ENCODE measurements at regions not wholly inside any gene's neighbourhood (a gene's known extent, or its start where the extent isn't known, plus 50 kb on each side); places are given as distances from the start of the nearest gene placed in this dataset.
"Not testable (repeated sequence)": the region's sequence is repeated elsewhere in the genome, so short reads cannot be mapped to it uniquely, and the experiment has no call there.

DNA sequence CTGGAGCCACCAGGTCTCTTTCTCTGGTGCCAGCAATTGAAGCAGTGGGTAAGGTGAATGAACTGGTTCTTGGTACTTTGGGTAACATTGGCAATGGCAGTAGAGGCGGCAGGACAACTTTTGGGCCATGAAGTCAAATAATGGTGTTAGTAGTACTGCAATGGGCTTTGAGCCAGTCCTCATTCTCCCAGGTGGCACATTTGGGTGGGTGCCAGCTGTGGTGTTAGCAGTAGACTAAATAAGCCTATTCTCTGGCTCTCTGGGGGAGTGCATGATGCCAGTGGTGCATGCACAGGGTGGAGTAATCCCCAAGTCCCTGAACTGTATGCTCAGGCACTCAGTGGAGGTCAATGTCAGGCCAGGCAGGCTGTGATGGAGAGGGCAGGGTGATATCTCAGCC is 120.2 kb upstream of the LRRTM4 start:
- CTCF ChIA-PET: no interaction called here
- Mint-ChIP-seq H3K36me3 (ENCODE audit: low read depth) (no peaks in the 10 kb centered on the region), H3K27ac (no peak overlapping the region), H3K9me3 (ENCODE audit: insufficient read depth) (peaks cover 26% of the 10 kb centered on the region), H3K4me1 (ENCODE audit: low read depth) (no peaks in the 10 kb centered on the region), H3K4me3 (no peak overlapping the region), H3K27me3 (ENCODE audit: low read depth) (no peaks in the 10 kb centered on the region)
- DNase-seq: no peak
- POLR2A ChIA-PET: no interaction called here
- ATAC-seq: no peak

DNA sequence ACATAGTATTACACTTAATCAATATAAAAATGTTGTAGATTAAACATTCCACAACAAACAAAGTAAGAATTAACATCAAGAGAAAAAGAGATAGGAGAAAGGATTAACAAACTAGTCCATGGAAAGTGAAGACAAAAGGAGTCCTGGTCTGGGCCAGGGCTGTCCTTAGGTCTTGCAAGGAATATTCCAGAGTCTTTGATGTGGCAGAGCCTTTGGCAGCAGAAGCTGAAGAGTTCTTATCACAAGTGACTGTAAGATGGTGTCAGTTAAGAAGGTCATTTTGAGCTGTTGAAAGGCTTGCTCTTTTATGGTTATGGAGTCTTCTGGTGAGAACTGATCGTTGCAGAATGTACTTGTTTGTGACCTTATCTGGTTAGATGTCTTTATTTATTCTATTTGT is 127.7 kb upstream of the LRRTM4 start:
- Mint-ChIP-seq H3K4me1 (ENCODE audit: low read depth) (no peaks in the 10 kb centered on the region), H3K36me3 (ENCODE audit: low read depth) (no peaks in the 10 kb centered on the region), H3K9me3 (ENCODE audit: insufficient read depth) (peaks cover 12% of the 10 kb centered on the region), H3K27me3 (ENCODE audit: low read depth) (no peaks in the 10 kb centered on the region), H3K27ac (no peak overlapping the region), H3K4me3 (no peak overlapping the region)
- ChIA-PET CTCF (no interaction called here), POLR2A (no interaction called here)
- DNase-seq: no peak
- no peak for ATAC-seq

DNA sequence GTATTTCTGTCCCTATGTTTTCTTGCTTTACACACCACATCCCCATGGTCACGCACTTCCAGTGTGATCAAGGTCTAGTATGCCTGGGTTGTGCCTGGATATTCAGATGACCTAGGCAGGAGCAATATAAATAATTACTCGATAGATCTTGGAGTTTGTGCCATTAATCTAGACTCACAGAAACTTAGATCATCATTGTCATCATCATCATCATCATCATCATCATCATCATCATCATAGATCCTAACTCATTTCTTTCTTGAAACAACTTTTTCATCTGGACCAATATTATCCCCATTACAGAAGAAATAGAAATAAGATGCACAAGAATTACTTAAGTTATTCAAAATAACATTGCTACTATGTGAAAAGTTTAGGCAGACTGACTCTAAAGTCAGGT is 130.3 kb upstream of the LRRTM4 start:
- DNase-seq (no peak), ATAC-seq (no peak)
- POLR2A ChIA-PET: no interaction called here
- H3K9me3 Mint-ChIP-seq (ENCODE audit: insufficient read depth): peaks cover 8% of the 10 kb centered on the region
- no peak overlapping the region for H3K4me3 Mint-ChIP-seq
- no peaks in the 10 kb centered on the region for H3K27me3 Mint-ChIP-seq (ENCODE audit: low read depth)
- no peaks in the 10 kb centered on the region for H3K36me3 Mint-ChIP-seq (ENCODE audit: low read depth)
- H3K27ac Mint-ChIP-seq: no peak overlapping the region
- no peaks in the 10 kb centered on the region for H3K4me1 Mint-ChIP-seq (ENCODE audit: low read depth)
- CTCF ChIA-PET: no interaction called here

DNA sequence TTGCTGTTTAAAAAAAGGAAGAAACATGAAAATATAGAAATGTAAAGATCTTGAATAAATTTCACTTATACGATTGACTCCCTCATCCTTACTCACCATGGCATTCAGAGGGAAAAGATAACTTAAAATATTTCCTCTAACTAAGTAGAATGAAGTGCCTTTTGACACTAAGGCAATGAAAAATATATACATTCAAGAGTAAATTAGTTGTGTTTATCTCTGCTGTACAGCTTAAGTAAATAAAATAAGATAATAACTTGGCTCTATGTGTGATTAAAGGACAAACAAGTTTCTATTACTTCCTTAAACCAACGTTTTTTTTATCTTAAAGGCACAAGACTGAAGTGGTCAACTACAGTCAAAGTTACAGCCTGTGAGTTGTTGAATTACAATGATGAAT is 142.3 kb upstream of the LRRTM4 start:
- Mint-ChIP-seq H3K4me3 (no peak overlapping the region), H3K36me3 (ENCODE audit: low read depth) (no peaks in the 10 kb centered on the region), H3K4me1 (ENCODE audit: low read depth) (no peaks in the 10 kb centered on the region), H3K27me3 (ENCODE audit: low read depth) (no peaks in the 10 kb centered on the region), H3K27ac (no peak overlapping the region), H3K9me3 (ENCODE audit: insufficient read depth) (peaks cover 3% of the 10 kb centered on the region)
- ChIA-PET CTCF (no interaction called here), POLR2A (no interaction called here)
- DNase-seq (no peak), ATAC-seq (no peak)

DNA sequence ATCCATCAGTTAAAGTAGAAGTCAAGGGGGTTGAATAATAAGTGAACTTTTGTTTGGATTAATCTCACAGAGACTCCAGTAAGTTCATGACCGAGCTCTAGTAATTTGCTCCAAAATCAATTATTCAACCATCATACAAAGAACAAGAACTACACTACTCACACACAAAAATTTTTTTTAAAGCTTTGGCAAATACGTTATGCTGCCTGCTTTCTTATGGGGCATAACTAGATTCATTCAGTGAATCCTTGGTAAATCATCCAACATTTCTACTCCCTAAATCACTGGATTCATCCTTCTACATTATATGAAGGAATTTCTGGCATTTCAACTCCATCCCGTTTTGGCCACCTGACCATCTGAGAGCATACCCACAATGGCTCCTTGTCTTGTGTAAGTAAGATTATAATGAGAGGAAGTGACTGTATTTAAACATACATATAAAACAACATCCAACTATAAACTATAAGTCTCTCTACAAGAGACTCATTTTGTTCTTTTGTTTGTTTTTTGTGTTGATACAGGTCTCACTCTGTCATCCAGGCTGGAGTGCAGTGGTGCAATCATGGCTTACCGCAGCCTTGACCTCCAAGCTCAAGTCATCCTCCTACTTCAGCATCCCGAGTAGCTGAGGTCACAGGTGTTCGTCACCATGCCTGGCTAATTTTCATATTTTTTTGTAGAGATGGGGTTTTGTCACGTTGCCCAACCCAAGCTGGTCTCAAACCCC is 144.2 kb upstream of the LRRTM4 start:
- Mint-ChIP-seq H3K27ac (no peak overlapping the region), H3K9me3 (ENCODE audit: insufficient read depth) (peaks cover 3% of the 10 kb centered on the region), H3K4me3 (no peak overlapping the region), H3K27me3 (ENCODE audit: low read depth) (no peaks in the 10 kb centered on the region), H3K36me3 (ENCODE audit: low read depth) (no peaks in the 10 kb centered on the region), H3K4me1 (ENCODE audit: low read depth) (no peaks in the 10 kb centered on the region)
- DNase-seq (no peak), ATAC-seq (no peak)
- ChIA-PET POLR2A (no interaction called here), CTCF (no interaction called here)

DNA sequence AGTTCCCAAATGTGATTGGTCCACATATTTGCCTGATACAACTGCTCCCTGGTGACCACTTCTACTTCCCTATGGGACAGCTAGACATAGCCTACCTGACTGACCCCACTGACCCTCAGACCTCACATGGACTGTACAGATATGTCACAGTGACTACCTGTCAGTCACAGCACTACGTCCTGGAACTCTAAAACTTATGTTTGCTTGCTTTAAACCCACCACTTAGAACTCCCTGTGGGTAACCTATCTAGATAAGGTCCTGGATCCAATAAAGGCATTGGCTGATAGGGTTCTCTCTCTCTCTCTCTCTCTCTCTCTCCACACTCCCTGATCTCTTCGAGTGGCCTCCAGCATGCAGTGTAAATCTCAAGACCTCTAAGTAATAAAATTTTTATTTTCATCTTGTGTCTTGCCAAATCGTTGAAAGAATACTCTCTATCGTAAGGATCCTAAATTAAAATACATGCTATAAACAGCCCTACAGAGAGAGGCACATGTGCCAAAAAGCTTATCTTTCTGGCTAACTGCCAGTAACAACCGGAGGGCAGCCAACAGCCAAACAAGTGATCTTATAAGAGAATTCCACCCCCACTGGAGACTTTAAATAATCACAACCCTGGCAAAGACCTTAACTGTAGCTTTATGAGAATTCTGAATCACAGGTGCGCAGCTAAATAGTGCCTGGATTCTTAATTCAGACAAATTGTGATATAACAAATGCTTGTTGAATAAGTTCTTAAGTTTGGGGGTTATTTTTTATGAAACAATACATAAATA is 162.6 kb upstream of the LRRTM4 start:
- POLR2A ChIA-PET; H3K27me3 Mint-ChIP-seq (ENCODE audit: low read depth); CTCF ChIA-PET: not testable (repeated sequence)

DNA sequence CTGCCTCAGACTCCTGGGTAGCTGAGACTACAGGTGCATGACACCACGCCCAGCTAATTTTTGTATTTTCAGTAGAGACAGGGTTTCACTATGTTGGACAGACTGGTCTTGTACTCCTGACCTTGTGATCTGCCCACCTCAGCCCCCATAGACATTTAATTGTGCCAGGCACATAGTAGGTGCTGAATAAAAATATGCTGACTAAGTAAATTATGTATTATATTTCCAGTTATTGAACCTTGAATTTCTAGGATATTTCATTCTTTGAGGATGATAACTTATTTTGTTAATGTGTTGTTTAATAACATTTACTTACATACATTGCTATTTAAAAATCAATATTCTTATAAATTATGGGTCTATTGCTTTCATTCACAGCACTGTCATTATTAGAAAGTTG is 190.4 kb upstream of the LRRTM4 start:
- no peak overlapping the region for H3K27ac Mint-ChIP-seq
- no peaks in the 10 kb centered on the region for H3K9me3 Mint-ChIP-seq (ENCODE audit: insufficient read depth)
- ChIA-PET POLR2A (no interaction called here), CTCF (no interaction called here)
- ATAC-seq (no peak), DNase-seq (no peak)
- no peaks in the 10 kb centered on the region for H3K27me3 Mint-ChIP-seq (ENCODE audit: low read depth)
- no peaks in the 10 kb centered on the region for H3K4me1 Mint-ChIP-seq (ENCODE audit: low read depth)
- H3K4me3 Mint-ChIP-seq: no peak overlapping the region
- no peaks in the 10 kb centered on the region for H3K36me3 Mint-ChIP-seq (ENCODE audit: low read depth)

More for the DNA sequence above, 162.6 kb upstream of the LRRTM4 start:
- not testable (repeated sequence) for ATAC-seq; H3K36me3 Mint-ChIP-seq (ENCODE audit: low read depth); H3K27ac Mint-ChIP-seq; DNase-seq; H3K9me3 Mint-ChIP-seq (ENCODE audit: insufficient read depth); H3K4me3 Mint-ChIP-seq; H3K4me1 Mint-ChIP-seq (ENCODE audit: low read depth)

DNA sequence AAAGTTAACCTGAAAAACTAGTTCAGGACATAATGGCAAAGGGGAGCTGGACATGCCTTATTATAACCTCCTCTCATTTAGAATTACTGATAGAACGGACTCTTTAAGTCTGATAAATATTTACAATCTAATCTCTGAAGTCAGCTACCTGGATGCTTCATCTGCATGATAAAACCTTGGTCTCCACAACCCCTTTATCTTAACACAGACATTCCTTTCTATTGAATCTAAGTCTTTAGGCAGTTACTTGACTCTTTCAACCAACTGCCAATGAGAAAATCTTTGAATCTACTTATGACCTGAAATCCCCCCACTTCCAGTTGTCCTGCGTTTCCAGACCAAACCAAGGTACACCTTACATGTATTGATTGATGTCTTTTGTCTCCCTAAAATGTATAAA is 191.2 kb upstream of the LRRTM4 start:
- Mint-ChIP-seq H3K36me3 (ENCODE audit: low read depth) (no peaks in the 10 kb centered on the region), H3K4me1 (ENCODE audit: low read depth) (no peaks in the 10 kb centered on the region), H3K9me3 (ENCODE audit: insufficient read depth) (no peaks in the 10 kb centered on the region), H3K4me3 (no peak overlapping the region), H3K27me3 (ENCODE audit: low read depth) (no peaks in the 10 kb centered on the region), H3K27ac (no peak overlapping the region)
- ATAC-seq (no peak), DNase-seq (no peak)
- CTCF ChIA-PET: no interaction called here
- POLR2A ChIA-PET: no interaction called here

DNA sequence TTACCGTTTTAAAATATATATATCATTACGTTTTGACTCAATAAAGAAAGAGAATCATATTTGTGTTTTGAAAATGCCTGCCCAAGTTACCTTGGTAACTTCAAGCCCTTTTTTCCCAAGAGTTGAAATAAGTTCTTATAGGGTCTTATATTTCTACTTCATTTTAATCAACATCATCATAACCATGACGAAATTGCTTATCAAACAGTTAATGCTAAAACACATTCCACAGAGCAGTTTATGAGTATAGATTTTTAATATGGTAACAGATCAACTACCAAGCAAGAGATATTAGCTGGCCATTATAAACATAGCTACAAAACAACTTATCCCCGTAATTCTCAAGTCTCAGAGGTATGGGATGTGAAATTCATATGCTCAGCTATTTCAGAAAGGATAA is 197.9 kb upstream of the LRRTM4 start:
- ChIA-PET CTCF (no interaction called here), POLR2A (interaction anchor here (0.6 kb wide), 1 partner anchor 739 kb away, joined by 3 read pairs; no protein-coding TSS in a partner anchor)
- Mint-ChIP-seq H3K27me3 (ENCODE audit: low read depth) (no peaks in the 10 kb centered on the region), H3K27ac (no peak overlapping the region), H3K36me3 (ENCODE audit: low read depth) (no peaks in the 10 kb centered on the region), H3K4me3 (no peak overlapping the region), H3K9me3 (ENCODE audit: insufficient read depth) (peaks cover 12% of the 10 kb centered on the region), H3K4me1 (ENCODE audit: low read depth) (no peaks in the 10 kb centered on the region)
- ATAC-seq (no peak), DNase-seq (no peak)

DNA sequence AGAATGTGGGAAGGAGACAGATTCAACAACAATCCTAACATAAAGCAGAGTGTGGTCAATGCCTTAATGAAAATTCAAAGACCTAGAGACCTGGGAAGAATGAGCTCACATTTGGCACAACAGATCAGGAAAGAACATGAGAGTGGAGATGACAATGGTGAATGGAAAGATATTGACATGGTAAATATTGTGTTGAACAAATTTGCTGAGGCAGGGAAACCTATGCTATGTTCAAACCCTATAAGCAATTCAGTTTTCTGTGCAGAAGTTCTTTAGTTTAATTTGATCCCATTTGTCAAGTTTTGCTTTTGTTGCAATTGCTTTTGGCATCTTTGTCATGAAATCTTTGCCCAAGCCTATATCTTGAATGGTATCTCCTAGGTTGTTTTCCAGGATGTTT is 199.4 kb upstream of the LRRTM4 start:
- H3K4me3 Mint-ChIP-seq: no peak overlapping the region
- DNase-seq: no peak
- CTCF ChIA-PET: no interaction called here
- no peak for ATAC-seq
- H3K36me3 Mint-ChIP-seq (ENCODE audit: low read depth): no peaks in the 10 kb centered on the region
- POLR2A ChIA-PET: no interaction called here
- no peaks in the 10 kb centered on the region for H3K27me3 Mint-ChIP-seq (ENCODE audit: low read depth)
- H3K4me1 Mint-ChIP-seq (ENCODE audit: low read depth): no peaks in the 10 kb centered on the region
- H3K27ac Mint-ChIP-seq: no peak overlapping the region
- H3K9me3 Mint-ChIP-seq (ENCODE audit: insufficient read depth): peaks cover 12% of the 10 kb centered on the region

DNA sequence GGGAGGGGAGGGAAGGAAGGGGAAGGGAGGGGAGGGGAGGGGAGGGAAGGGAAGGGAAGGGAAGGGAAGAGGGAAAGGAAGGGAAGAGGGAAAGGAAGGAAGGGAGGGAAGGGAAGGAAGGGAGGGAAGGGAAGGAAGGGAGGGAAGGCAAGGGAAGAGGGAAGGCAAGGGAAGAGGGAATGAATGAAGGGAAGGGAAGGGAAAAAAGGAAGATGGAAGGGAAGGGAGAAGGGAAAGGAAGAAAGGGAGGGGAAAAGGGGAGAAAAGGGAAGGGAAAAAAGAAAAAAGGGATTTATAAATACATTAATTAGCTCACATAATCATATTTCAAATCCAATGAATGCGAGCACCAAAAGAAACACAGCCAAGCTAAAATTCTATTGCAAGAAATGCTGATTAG is 202.9 kb upstream of the LRRTM4 start:
- CTCF ChIA-PET: no interaction called here

DNA sequence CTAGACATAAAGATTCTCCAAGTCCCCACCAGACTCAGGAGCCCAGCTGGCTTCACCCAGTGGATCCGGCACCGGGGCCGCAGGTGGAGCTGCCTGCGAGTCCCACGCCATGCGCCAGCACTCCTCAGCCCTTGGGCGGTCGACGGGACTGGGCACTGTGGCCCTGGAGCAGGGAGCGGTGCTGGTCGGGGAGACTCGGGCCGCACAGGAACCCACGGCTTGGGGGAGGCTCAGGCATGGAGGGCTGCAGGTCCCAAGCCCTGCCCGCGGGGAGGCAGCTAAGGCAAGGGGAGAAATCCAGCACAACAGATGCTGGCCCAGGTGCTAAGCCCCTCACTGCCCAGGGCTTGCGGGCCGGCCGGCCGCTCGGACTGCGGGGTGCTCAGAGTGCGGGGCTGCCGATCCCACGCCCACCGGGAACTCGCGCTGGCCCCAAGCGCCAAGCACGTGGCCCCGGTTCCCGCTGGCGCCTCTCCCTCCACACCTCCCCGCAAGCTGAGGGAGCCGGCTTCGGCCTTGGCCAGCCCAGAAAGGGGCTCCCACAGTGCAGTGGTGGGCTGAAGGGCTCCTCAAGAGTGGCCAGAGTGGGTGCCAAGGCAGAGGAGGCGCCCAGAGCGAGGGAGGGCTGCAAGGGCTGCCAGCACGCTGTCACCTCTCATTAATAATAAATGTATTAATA is 212.6 kb upstream of the LRRTM4 start:
- POLR2A ChIA-PET; CTCF ChIA-PET; DNase-seq; ATAC-seq; H3K4me1 Mint-ChIP-seq (ENCODE audit: low read depth); H3K27ac Mint-ChIP-seq; H3K4me3 Mint-ChIP-seq; H3K36me3 Mint-ChIP-seq (ENCODE audit: low read depth); H3K27me3 Mint-ChIP-seq (ENCODE audit: low read depth): not testable (repeated sequence)
- peaks cover 13% of the 10 kb centered on the region for H3K9me3 Mint-ChIP-seq (ENCODE audit: insufficient read depth)

More for the DNA sequence above, 202.9 kb upstream of the LRRTM4 start:
- H3K27me3 Mint-ChIP-seq (ENCODE audit: low read depth): no peaks in the 10 kb centered on the region
- POLR2A ChIA-PET: no interaction called here
- no peak overlapping the region for H3K27ac Mint-ChIP-seq
- H3K4me1 Mint-ChIP-seq (ENCODE audit: low read depth): no peaks in the 10 kb centered on the region
- H3K4me3 Mint-ChIP-seq: no peak overlapping the region
- DNase-seq: no peak
- no peaks in the 10 kb centered on the region for H3K36me3 Mint-ChIP-seq (ENCODE audit: low read depth)
- no peak for ATAC-seq
- H3K9me3 Mint-ChIP-seq (ENCODE audit: insufficient read depth): peaks cover 12% of the 10 kb centered on the region

All from activated CD8-positive, alpha-beta T cell treated with anti-CD3 and anti-CD28 coated beads, Interleukin-2, amount 10 ng/mL, durations not matched to agents 7 days and 5 days (primary cell).